GM23338 (cell line): ENCODE measurements at regions not wholly inside any gene's neighbourhood (a gene's known extent, or its start where the extent isn't known, plus 50 kb on each side); places are given as distances from the start of the nearest gene placed in this dataset.

ENCODE experiments used
- ATAC-seq: fragments of 200-7000 bp; cut with Tn5 transposase; 3 replicates; pipeline ENCODE4 v1.9.1; 2020
- DNase-seq: peaks from one replicate; pipeline ENCODE4 v3.0.0-alpha.2; 2015; ENCODE audit warnings: low spot score
- H2AFZ ChIP-seq: fragments of 200-600 bp; sonication (generic); 2 replicates; pipeline ENCODE4 v1.8.0; 2016; ENCODE audit warnings: antibody characterized with exemption, mild to moderate bottlenecking, moderate library complexity
- H3F3A ChIP-seq: fragments of 200-600 bp; sonication (generic); replicated peaks from 2 replicates; pipeline ENCODE4 v1.8.0; 2017; ENCODE audit warnings: antibody characterized with exemption, mixed run types, low read depth
- H3K27ac ChIP-seq: fragments of 200-600 bp; sonication (generic); 2 replicates; pipeline ENCODE4 v1.6.1; 2016; ENCODE audit warnings: low read depth
- H3K27me3 ChIP-seq: fragments of 200-600 bp; sonication (generic); 2 replicates; pipeline ENCODE4 v1.8.0; 2016; ENCODE audit warnings: mild to moderate bottlenecking, mixed run types, moderate library complexity; ENCODE audit not compliant: insufficient read depth
- H3K36me3 ChIP-seq: fragments of 200-600 bp; sonication (generic); 2 replicates; pipeline ENCODE4 v1.8.0; 2016; ENCODE audit warnings: mild to moderate bottlenecking; ENCODE audit not compliant: insufficient read depth
- H3K4me1 ChIP-seq: fragments of 200-600 bp; sonication (generic); 2 replicates; pipeline ENCODE4 v1.8.0; 2016; ENCODE audit warnings: mild to moderate bottlenecking, moderate library complexity; ENCODE audit not compliant: insufficient read depth
- H3K4me2 ChIP-seq: fragments of 200-600 bp; sonication (generic); 2 replicates; pipeline ENCODE4 v1.7.1; 2017; ENCODE audit warnings: mixed run types
- H3K4me3 ChIP-seq: fragments of 200-600 bp; sonication (generic); 2 replicates; pipeline ENCODE4 v1.6.1; 2016; ENCODE audit warnings: mixed run types
- H3K79me2 ChIP-seq: fragments of 200-600 bp; sonication (generic); replicated peaks from 2 replicates; pipeline ENCODE4 v1.8.0; 2017; ENCODE audit warnings: mild to moderate bottlenecking; ENCODE audit not compliant: insufficient read depth
- H3K9me2 ChIP-seq: fragments of 200-600 bp; sonication (generic); 2 replicates; pipeline ENCODE4 v1.8.0; 2017; ENCODE audit not compliant: insufficient read depth
- H4K20me1 ChIP-seq: fragments of 200-600 bp; sonication (generic); replicated peaks from 2 replicates; pipeline ENCODE4 v1.8.0; 2017; ENCODE audit warnings: mild to moderate bottlenecking; ENCODE audit not compliant: insufficient read depth
- H3K27ac Mint-ChIP-seq: 2 replicates; pipeline ENCODE4 v1.8.0; 2020; ENCODE audit warnings: inconsistent platforms, mild to moderate bottlenecking, moderate library complexity, mixed read lengths
- H3K27me3 Mint-ChIP-seq: 3 replicates; pipeline ENCODE4 v1.8.0; 2022; ENCODE audit warnings: low read depth, mild to moderate bottlenecking, moderate library complexity, mixed read lengths, inconsistent platforms; ENCODE audit not compliant: insufficient read depth, poor library complexity
- H3K36me3 Mint-ChIP-seq: 3 replicates; pipeline ENCODE4 v1.8.0; 2021; ENCODE audit warnings: low read depth, mild to moderate bottlenecking, inconsistent platforms, moderate library complexity, mixed read lengths
- H3K4me1 Mint-ChIP-seq: 3 replicates; pipeline ENCODE4 v1.8.0; 2020; ENCODE audit warnings: mild to moderate bottlenecking, inconsistent platforms, mixed read lengths
- H3K4me3 Mint-ChIP-seq: 3 replicates; pipeline ENCODE4 v1.8.0; 2021; ENCODE audit warnings: moderate library complexity, mild to moderate bottlenecking, inconsistent platforms, mixed read lengths
- H3K9me3 Mint-ChIP-seq: 3 replicates; pipeline ENCODE4 v1.8.0; 2020; ENCODE audit warnings: moderate library complexity, mild to moderate bottlenecking, inconsistent platforms, mixed read lengths
- CREB1 ChIP-seq: fragments of 250-450 bp; sonication (Bioruptor Pico); IDR thresholded peaks from 2 replicates; pipeline ENCODE4 v1.5.0; 2020; ENCODE audit warnings: low read depth, mild to moderate bottlenecking, moderate library complexity
- ETS1 ChIP-seq: IDR thresholded peaks from 2 replicates; pipeline ENCODE4 v1.6.1; 2016; ENCODE audit warnings: antibody characterized with exemption
- EZH2 ChIP-seq: fragments of 200-600 bp; sonication (generic); IDR thresholded peaks from one replicate; pipeline ENCODE4 v1.8.0; 2017; ENCODE audit warnings: antibody characterized with exemption, mild to moderate bottlenecking, low read depth; ENCODE audit not compliant: unreplicated experiment
- EZH2phosphoT487 ChIP-seq: fragments of 200-600 bp; sonication (generic); IDR thresholded peaks from one replicate; pipeline ENCODE4 v1.8.1; 2018; ENCODE audit warnings: antibody characterized with exemption; ENCODE audit not compliant: unreplicated experiment
- JUNB ChIP-seq: IDR thresholded peaks from one replicate; pipeline ENCODE4 v1.6.1; 2016; ENCODE audit warnings: antibody characterized with exemption; ENCODE audit not compliant: unreplicated experiment
- NANOG ChIP-seq: IDR thresholded peaks from 2 replicates; pipeline ENCODE4 v1.6.1; 2016; ENCODE audit warnings: antibody characterized with exemption, borderline replicate concordance
- POLR2AphosphoS5 ChIP-seq: IDR thresholded peaks from 2 replicates; pipeline ENCODE4 v1.6.1; 2016; ENCODE audit warnings: antibody characterized with exemption, low read depth
- REST ChIP-seq: IDR thresholded peaks from one replicate; pipeline ENCODE4 v1.6.1; 2018; ENCODE audit warnings: antibody characterized with exemption; ENCODE audit not compliant: unreplicated experiment
- ZNF331 ChIP-seq: fragments of 250-450 bp; sonication (Bioruptor Pico); IDR thresholded peaks from 2 replicates; pipeline ENCODE4 v1.5.0; 2020; ENCODE audit warnings: low read depth, mild to moderate bottlenecking, moderate library complexity
- ZNF462 ChIP-seq: fragments of 250-450 bp; sonication (Bioruptor Pico); IDR thresholded peaks from 2 replicates; pipeline ENCODE4 v1.5.0; 2020; ENCODE audit warnings: mild to moderate bottlenecking, moderate library complexity
- TF ChIP-seq, protein P1 (sequence below), 2 experiments: fragments of 200-600 bp in 1 of 2; sonication (generic) in 1 of 2; conservative IDR thresholded peaks; 2 replicates each; pipeline versions ENCODE4 v1.5.1 to v1.6.1; 2016 to 2017; ENCODE audit warnings: antibody characterized with exemption in 2 of 2, low read depth in 2 of 2, mild to moderate bottlenecking in 2 of 2, moderate library complexity in 1 of 2

- no peak for TF ChIP-seq ZNF331 (CRISPR knock-in tag)
- TF ChIP-seq, protein P1, sequence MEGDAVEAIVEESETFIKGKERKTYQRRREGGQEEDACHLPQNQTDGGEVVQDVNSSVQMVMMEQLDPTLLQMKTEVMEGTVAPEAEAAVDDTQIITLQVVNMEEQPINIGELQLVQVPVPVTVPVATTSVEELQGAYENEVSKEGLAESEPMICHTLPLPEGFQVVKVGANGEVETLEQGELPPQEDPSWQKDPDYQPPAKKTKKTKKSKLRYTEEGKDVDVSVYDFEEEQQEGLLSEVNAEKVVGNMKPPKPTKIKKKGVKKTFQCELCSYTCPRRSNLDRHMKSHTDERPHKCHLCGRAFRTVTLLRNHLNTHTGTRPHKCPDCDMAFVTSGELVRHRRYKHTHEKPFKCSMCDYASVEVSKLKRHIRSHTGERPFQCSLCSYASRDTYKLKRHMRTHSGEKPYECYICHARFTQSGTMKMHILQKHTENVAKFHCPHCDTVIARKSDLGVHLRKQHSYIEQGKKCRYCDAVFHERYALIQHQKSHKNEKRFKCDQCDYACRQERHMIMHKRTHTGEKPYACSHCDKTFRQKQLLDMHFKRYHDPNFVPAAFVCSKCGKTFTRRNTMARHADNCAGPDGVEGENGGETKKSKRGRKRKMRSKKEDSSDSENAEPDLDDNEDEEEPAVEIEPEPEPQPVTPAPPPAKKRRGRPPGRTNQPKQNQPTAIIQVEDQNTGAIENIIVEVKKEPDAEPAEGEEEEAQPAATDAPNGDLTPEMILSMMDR (conservative IDR thresholded peaks at IDR 0.05; ENCODE audit: low read depth in 2 of 2): no peak
- TF ChIP-seq JUNB: no peak
- no peak for TF ChIP-seq ETS1
- no peak for TF ChIP-seq NANOG
- TF ChIP-seq EZH2: no peak
- no peak for TF ChIP-seq POLR2AphosphoS5
Observed at GRCh38 chrX:22351076-22351475, 78.4 kb downstream of the CBLL2 start (continued).

GRCh38 chrX:22351966-22352365 lies 79.3 kb downstream of the CBLL2 start:
- DNase-seq: no peak
- TF ChIP-seq REST: no peak
- no peak for TF ChIP-seq EZH2phosphoT487
- TF ChIP-seq, protein P1 (conservative IDR thresholded peaks at IDR 0.05; ENCODE audit: low read depth in 2 of 2): no peak
- TF ChIP-seq POLR2AphosphoS5: no peak
- no peak for TF ChIP-seq ZNF462 (CRISPR knock-in tag)
- TF ChIP-seq EZH2: no peak
- no peak for TF ChIP-seq CREB1

More at GRCh38 chrX:22351966-22352365, 79.3 kb downstream of the CBLL2 start:
- no peaks in the 10 kb centered on the region for H3F3A ChIP-seq
- no peak overlapping the region for H3K4me2 ChIP-seq
- H3K27me3 ChIP-seq: no peaks in the 10 kb centered on the region
- H3K4me1 ChIP-seq: peaks cover 13% of the 10 kb centered on the region
- no peak for ATAC-seq
- no peaks in the 10 kb centered on the region for H4K20me1 ChIP-seq
- Mint-ChIP-seq H3K9me3 (no peaks in the 10 kb centered on the region), H3K4me1 (peaks cover 18% of the 10 kb centered on the region), H3K27ac (no peak overlapping the region), H3K27me3 (no peaks in the 10 kb centered on the region), H3K4me3 (no peak overlapping the region), H3K36me3 (no peaks in the 10 kb centered on the region)
- H3K4me3 ChIP-seq: no peak overlapping the region
- no peaks in the 10 kb centered on the region for H3K36me3 ChIP-seq
- H3K9me2 ChIP-seq: no peaks in the 10 kb centered on the region; the same call in 1 of the 2 replicates
- H3K27ac ChIP-seq: no peak overlapping the region
- H3K79me2 ChIP-seq: no peaks in the 10 kb centered on the region
- H2AFZ ChIP-seq: no peak overlapping the region
